Posterior cingulate gyrus (tissue), 11 donors: ENCODE measurements at regions not wholly inside any gene's neighbourhood (a gene's known extent, or its start where the extent isn't known, plus 50 kb on each side); places are given as distances from the start of the nearest gene placed in this dataset.
"Not testable (repeated sequence)": the region's sequence is repeated elsewhere in the genome, so short reads cannot be mapped to it uniquely, and the experiment has no call there.

ENCODE experiments used
- DNase-seq, 10 donors: peaks; one replicate each; pipeline versions ENCODE4 v3.0.0 to v3.0.0-alpha.2; 2020 to 2021; ENCODE audit warnings: mixed read lengths in 3 of 10
- intact Hi-C: fragments of 100-400 bp; cut with DNase I; formaldehyde crosslinking; loops from one replicate; pipeline ENCODE4 v1.15.1; 2023

GRCh38 chr2:139613264-139613663, 833.1 kb upstream of the NXPH2 start:
- no peak for DNase-seq
- intact Hi-C loops = no loop called here

GRCh38 chr2:139610512-139610911, 830.3 kb upstream of the NXPH2 start:
- DNase-seq = no peak
- intact Hi-C loops = no loop called here

- DNase-seq = peak in 1 of 10 donors; percentile 45
- intact Hi-C loops = no loop called here
These were observed 828.9 kb upstream of the NXPH2 start for GRCh38 chr2:139609109-139609508.

GRCh38 chr2:139605668-139606067, 825.5 kb upstream of the NXPH2 start:
- DNase-seq = no peak
- intact Hi-C loops = no loop called here

- intact Hi-C loops = no loop called here
- DNase-seq = peak in 1 of 10 donors; percentile 24
These were observed 820.0 kb upstream of the NXPH2 start for GRCh38 chr2:139600166-139600565.

GRCh38 chr2:139585101-139585500, 804.9 kb upstream of the NXPH2 start:
- intact Hi-C loops = no loop called here
- no peak for DNase-seq

GRCh38 chr2:139574371-139574770, 794.2 kb upstream of the NXPH2 start:
- intact Hi-C loops = no loop called here
- DNase-seq = no peak

GRCh38 chr2:139556789-139557188, 776.6 kb upstream of the NXPH2 start:
- intact Hi-C loops = no loop called here
- DNase-seq = no peak

GRCh38 chr2:139550873-139551272, 770.7 kb upstream of the NXPH2 start:
- no peak for DNase-seq
- intact Hi-C loops = no loop called here

- intact Hi-C loops = no loop called here
- no peak for DNase-seq
These were observed 770.2 kb upstream of the NXPH2 start for GRCh38 chr2:139550341-139550740.

- intact Hi-C loops = no loop called here
- DNase-seq = no peak
These were observed 764.1 kb upstream of the NXPH2 start for GRCh38 chr2:139544186-139544851.

- DNase-seq, intact Hi-C loops: not testable (repeated sequence)
These were observed 758.3 kb upstream of the NXPH2 start for GRCh38 chr2:139538332-139539020.

- intact Hi-C loops = no loop called here
- DNase-seq = no peak
These were observed 748.9 kb upstream of the NXPH2 start for GRCh38 chr2:139529080-139529479.

GRCh38 chr2:139526781-139527180, 746.6 kb upstream of the NXPH2 start:
- intact Hi-C loops = no loop called here
- DNase-seq = no peak

GRCh38 chr2:139518321-139518720, 738.1 kb upstream of the NXPH2 start:
- DNase-seq = peak in 1 of 10 donors; percentile 14
- intact Hi-C loops = no loop called here

- no peak for DNase-seq
- intact Hi-C loops = no loop called here
These were observed 734.8 kb upstream of the NXPH2 start for GRCh38 chr2:139514951-139515350.

- intact Hi-C loops = no loop called here
These were observed 715.7 kb upstream of the NXPH2 start for GRCh38 chr2:139495851-139496250.

GRCh38 chr2:139492131-139492680, 712.0 kb upstream of the NXPH2 start:
- DNase-seq = no peak

More at GRCh38 chr2:139495851-139496250, 715.7 kb upstream of the NXPH2 start:
- no peak for DNase-seq

GRCh38 chr2:139480161-139480650, 700.0 kb upstream of the NXPH2 start:
- intact Hi-C loops = no loop called here
- DNase-seq = no peak

More at GRCh38 chr2:139492131-139492680, 712.0 kb upstream of the NXPH2 start:
- intact Hi-C loops = no loop called here

GRCh38 chr2:139478165-139478914, 698.1 kb upstream of the NXPH2 start:
- DNase-seq = no peak
- intact Hi-C loops = no loop called here

- intact Hi-C loops = no loop called here
- no peak for DNase-seq
These were observed 697.4 kb upstream of the NXPH2 start for GRCh38 chr2:139477618-139478017.
